ENCODE measurements at regions not wholly inside any gene's neighbourhood (a gene's known extent, or its start where the extent isn't known, plus 50 kb on each side); places are given as distances from the start of the nearest gene placed in this dataset.

DNA sequence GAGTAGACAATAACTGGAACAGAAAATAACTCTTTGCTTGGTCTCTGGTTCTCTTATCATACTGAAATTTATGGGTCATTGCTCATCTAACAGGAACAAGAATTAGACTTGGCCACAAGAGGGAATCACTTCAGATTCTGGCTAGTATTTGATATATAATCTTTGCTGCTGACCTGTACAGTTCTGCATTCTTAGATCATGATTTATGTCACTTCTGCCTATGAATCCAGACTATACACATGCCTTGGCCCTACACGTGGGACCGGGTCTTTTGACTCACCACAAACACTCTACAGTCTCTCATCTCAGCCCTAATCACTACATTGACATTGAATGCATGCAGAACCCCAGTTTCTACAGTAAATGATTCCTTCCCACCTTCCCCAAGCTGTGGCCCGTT lies 162.5 kb upstream of the SOX2 start:
- TF ChIP-seq POLR2AphosphoS5 (IDR thresholded peaks at IDR 0.05): no peak
- no peak for TF ChIP-seq CTCF (IDR thresholded peaks at IDR 0.05)
- no peak for TF ChIP-seq POLR2A (IDR thresholded peaks at IDR 0.05)
- no peak for DNase-seq (ENCODE audit: low spot score in 2 of 2)
- no peak overlapping the region for H3K4me3 ChIP-seq
- no peaks in the 10 kb centered on the region for H3K27me3 ChIP-seq
- no peaks in the 10 kb centered on the region for H3K4me1 ChIP-seq
- H3K36me3 ChIP-seq: no peaks in the 10 kb centered on the region
- H3K9me3 ChIP-seq: no peaks in the 10 kb centered on the region
- H3K27ac ChIP-seq: no peak overlapping the region
- intact Hi-C loops (cut with DNase I; ENCODE audit: low total_unique reads): no loop called here

DNA sequence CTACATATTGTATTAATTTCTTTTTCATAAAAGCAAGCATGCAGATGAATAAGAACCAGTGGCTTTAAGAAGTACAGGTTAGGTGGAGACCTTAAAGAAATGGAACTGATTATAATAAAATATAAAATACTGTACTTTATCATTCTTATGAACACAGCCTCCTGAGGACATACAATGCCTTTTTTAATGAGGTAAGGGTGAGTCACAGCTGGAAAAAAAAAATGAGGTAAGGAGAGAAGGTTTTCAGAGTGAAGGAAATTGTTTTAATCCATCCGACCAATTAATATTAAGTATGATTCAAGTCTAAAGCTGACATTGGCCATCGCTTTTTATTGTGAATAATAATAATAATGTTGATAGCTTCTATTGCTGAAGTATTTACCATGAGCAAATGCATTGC lies 170.3 kb upstream of the SOX2 start:
- intact Hi-C loops (cut with DNase I; ENCODE audit: low total_unique reads): no loop called here
- Histone ChIP-seq H3K4me1 (no peaks in the 10 kb centered on the region), H3K9me3 (no peaks in the 10 kb centered on the region), H3K27ac (no peak overlapping the region), H3K27me3 (no peaks in the 10 kb centered on the region), H3K36me3 (no peaks in the 10 kb centered on the region), H3K4me3 (no peak overlapping the region)
- no peak for TF ChIP-seq CTCF (IDR thresholded peaks at IDR 0.05)
- no peak for DNase-seq (ENCODE audit: low spot score in 2 of 2)

- intact Hi-C loops (cut with DNase I; ENCODE audit: low total_unique reads): no loop called here
- TF ChIP-seq CTCF (IDR thresholded peaks at IDR 0.05) (no peak), POLR2A (IDR thresholded peaks at IDR 0.05) (no peak), POLR2AphosphoS5 (IDR thresholded peaks at IDR 0.05) (no peak)
- no peaks in the 10 kb centered on the region for H3K27me3 ChIP-seq
- no peak overlapping the region for H3K4me3 ChIP-seq
- no peaks in the 10 kb centered on the region for H3K9me3 ChIP-seq
- no peak overlapping the region for H3K27ac ChIP-seq
- H3K4me1 ChIP-seq: no peaks in the 10 kb centered on the region
- H3K36me3 ChIP-seq: no peaks in the 10 kb centered on the region
- no peak for DNase-seq (ENCODE audit: low spot score in 2 of 2)
Observed at GRCh38 chr3:181534781-181535221, 176.9 kb upstream of the SOX2 start.

GRCh38 chr3:181533811-181534210 lies 177.9 kb upstream of the SOX2 start:
- Histone ChIP-seq H3K9me3 (peaks cover 0 to under 1% of the 10 kb centered on the region in 2 donors), H3K27me3 (no peaks in the 10 kb centered on the region), H3K27ac (no peak overlapping the region), H3K4me3 (no peak overlapping the region), H3K4me1 (no peaks in the 10 kb centered on the region), H3K36me3 (no peaks in the 10 kb centered on the region)
- TF ChIP-seq POLR2AphosphoS5 (IDR thresholded peaks at IDR 0.05) (no peak), POLR2A (IDR thresholded peaks at IDR 0.05) (no peak), CTCF (IDR thresholded peaks at IDR 0.05) (no peak)
- intact Hi-C loops (cut with DNase I; ENCODE audit: low total_unique reads): no loop called here
- no peak for DNase-seq (ENCODE audit: low spot score in 2 of 2)

GRCh38 chr3:181530584-181530983 lies 181.1 kb upstream of the SOX2 start:
- Histone ChIP-seq H3K9me3 (peaks cover 0 to 12% of the 10 kb centered on the region in 2 donors), H3K27me3 (no peaks in the 10 kb centered on the region), H3K4me1 (no peaks in the 10 kb centered on the region), H3K36me3 (no peaks in the 10 kb centered on the region), H3K4me3 (no peak overlapping the region), H3K27ac (no peak overlapping the region)
- no peak for TF ChIP-seq POLR2A (IDR thresholded peaks at IDR 0.05)
- no peak for TF ChIP-seq POLR2AphosphoS5 (IDR thresholded peaks at IDR 0.05)
- no peak for TF ChIP-seq CTCF (IDR thresholded peaks at IDR 0.05)
- intact Hi-C loops (cut with DNase I; ENCODE audit: low total_unique reads): no loop called here
- no peak for DNase-seq (ENCODE audit: low spot score in 2 of 2)
